ENCODE measurements at regions not wholly inside any gene's neighbourhood (a gene's known extent, or its start where the extent isn't known, plus 50 kb on each side); places are given as distances from the start of the nearest gene placed in this dataset.

- H3K4me3 ChIP-seq (ENCODE audit: low read depth, low read length): no peak overlapping the region
- no peak for TF ChIP-seq CTCF (conservative IDR thresholded peaks at IDR 0.05; ENCODE audit: low read depth, low read length)
- DNase-seq (ENCODE audit: low read depth): no peak
These were observed 63.8 kb upstream of the SNRK start for GRCh38 chr3:43222590-43222989.

DNA sequence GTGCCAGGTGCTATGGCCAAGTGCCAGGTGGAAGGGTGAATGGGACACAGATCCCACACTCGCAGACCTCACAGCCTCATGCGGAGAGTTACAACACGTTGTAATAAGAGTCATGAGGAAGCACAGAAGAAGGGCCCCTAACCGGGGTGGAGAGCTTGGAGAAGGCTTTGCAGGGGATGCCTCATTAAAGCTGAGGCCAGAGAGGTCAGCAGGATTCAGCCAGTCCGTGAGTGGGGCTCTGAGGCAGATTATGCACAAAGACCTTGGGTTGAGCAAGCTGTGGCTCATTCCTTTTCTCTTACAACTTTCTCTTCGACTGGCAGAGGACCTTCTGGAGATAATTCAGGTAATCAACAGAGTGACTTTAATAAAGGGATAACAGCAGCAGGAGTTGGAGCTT lies 65.3 kb upstream of the SNRK start:
- DNase-seq (ENCODE audit: low read depth): no peak
- no peak overlapping the region for H3K4me3 ChIP-seq (ENCODE audit: low read depth, low read length)
- TF ChIP-seq CTCF (conservative IDR thresholded peaks at IDR 0.05; ENCODE audit: low read depth, low read length): no peak

DNA sequence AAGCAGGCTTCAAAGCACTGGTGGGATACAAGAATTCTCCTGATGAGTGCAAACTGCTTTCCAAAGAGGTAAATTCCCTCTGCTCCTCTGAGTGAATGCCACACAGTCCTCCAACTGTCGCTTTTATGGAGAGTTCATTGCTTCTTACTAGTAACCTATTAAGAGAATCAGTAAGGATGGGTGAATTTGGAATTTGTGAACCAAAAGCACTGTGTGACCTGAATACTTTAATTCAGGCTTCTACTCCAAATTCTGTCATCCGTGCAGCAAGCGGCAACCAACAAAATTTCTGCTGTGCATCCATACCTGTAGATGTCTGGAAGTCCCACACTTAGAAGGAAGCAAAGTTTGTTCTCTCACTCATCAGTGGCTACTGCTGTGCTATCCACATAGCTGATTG lies 66.7 kb upstream of the SNRK start:
- no peak for DNase-seq (ENCODE audit: low read depth)
- no peak for TF ChIP-seq CTCF (conservative IDR thresholded peaks at IDR 0.05; ENCODE audit: low read depth, low read length)
- H3K4me3 ChIP-seq (ENCODE audit: low read depth, low read length): no peak overlapping the region

DNA sequence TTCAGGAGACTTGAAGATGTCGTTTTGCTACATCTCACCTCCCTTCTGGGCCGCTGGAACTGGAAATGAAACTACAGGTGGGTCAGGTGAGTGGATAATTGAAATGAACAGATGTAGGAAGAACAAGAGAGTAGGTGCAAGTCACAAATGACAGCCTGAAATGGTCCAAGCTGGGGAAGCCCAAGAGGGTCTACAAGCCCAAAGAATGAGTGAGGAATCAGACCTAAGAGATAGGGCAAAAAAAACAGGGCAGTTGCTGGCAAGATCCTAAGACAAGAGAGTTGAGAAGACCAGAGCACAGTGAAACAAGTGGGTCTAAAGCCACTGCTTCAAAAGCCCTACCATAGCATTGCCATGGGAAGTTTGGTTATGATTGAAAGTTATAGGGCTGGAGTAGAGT lies 67.4 kb upstream of the SNRK start:
- H3K4me3 ChIP-seq (ENCODE audit: low read depth, low read length): no peak overlapping the region
- no peak for DNase-seq (ENCODE audit: low read depth)
- TF ChIP-seq CTCF (conservative IDR thresholded peaks at IDR 0.05; ENCODE audit: low read depth, low read length): no peak

- no peak overlapping the region for H3K4me3 ChIP-seq (ENCODE audit: low read depth, low read length)
- no peak for TF ChIP-seq CTCF (conservative IDR thresholded peaks at IDR 0.05; ENCODE audit: low read depth, low read length)
- DNase-seq (ENCODE audit: low read depth): no peak
These were observed 68.2 kb upstream of the SNRK start for GRCh38 chr3:43218156-43218555.

GRCh38 chr3:43217633-43218032 lies 68.7 kb upstream of the SNRK start:
- TF ChIP-seq CTCF (conservative IDR thresholded peaks at IDR 0.05; ENCODE audit: low read depth, low read length): no peak
- H3K4me3 ChIP-seq (ENCODE audit: low read depth, low read length): no peak overlapping the region
- no peak for DNase-seq (ENCODE audit: low read depth)

- DNase-seq (ENCODE audit: low read depth): no peak
- no peak for TF ChIP-seq CTCF (conservative IDR thresholded peaks at IDR 0.05; ENCODE audit: low read depth, low read length)
- no peak overlapping the region for H3K4me3 ChIP-seq (ENCODE audit: low read depth, low read length)
These were observed 69.1 kb upstream of the SNRK start for GRCh38 chr3:43217206-43217605.

Measured in epithelial cell of proximal tubule (primary cell).